Umbilical cord (tissue), 1 donor: ENCODE measurements at regions not wholly inside any gene's neighbourhood (a gene's known extent, or its start where the extent isn't known, plus 50 kb on each side); places are given as distances from the start of the nearest gene placed in this dataset.
A peak's percentile ranks its signal among the peaks of the same experiment; 100 is the strongest.

Source experiments
- DNase-seq: peaks from one replicate; pipeline ENCODE4 v3.0.0-alpha.2; 2015; ENCODE audit warnings: low spot score

GRCh38 chr11:43575913-43576310 lies 104.6 kb upstream of the HSD17B12 start:
- DNase-seq, result no peak

DNA sequence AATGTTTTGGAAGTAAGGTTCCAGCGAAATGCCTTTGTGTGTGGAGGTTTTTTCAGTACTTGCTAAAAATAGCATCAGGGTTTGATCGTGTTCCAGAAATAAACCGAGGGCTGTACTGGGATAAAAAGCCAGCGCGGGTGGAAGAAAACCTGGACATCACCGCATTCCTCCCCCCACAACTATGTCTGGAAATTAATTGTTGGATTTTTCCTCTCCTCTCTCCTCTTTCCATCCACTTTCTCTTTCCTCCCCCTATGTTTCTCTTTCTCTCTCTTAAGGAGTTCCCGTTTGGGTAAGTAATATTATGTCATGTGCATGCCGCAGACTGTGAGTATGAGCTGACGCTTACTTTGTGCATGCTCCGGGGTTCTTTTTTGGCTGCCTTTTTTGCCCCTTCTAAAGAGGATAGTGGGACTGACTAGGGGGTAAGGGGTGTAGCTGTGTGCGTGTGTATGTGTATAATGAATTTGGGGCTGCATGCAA lies 104.2 kb upstream of the HSD17B12 start:
- DNase-seq, result peak; percentile 43

- DNase-seq, result peak; percentile 30
Measured at GRCh38 chr11:43576803-43577521, 103.6 kb upstream of the HSD17B12 start.

GRCh38 chr11:43577566-43578264 lies 102.8 kb upstream of the HSD17B12 start:
- no peak for DNase-seq

GRCh38 chr11:43578346-43579170 lies 102.0 kb upstream of the HSD17B12 start:
- DNase-seq, result no peak

GRCh38 chr11:43579171-43579918 lies 101.2 kb upstream of the HSD17B12 start:
- DNase-seq, result no peak

DNA sequence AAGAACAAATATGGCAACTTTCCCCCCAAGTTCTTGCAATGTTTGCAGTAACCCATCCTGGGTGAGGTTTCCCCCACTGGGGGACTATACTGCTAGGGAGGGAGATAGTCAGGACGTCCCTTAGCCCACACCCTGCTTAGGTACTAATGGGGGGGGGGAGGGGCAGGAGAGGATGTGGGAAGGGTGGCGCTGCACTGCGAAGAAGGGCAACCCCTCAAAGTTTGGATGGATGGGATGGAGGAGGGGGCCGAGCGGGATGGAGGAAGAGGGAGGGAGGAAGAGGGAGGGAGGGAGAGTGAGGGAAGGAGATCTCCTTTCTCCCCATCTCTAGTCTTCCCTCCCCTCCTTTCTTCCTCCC lies 100.6 kb upstream of the HSD17B12 start:
- DNase-seq, result no peak

- DNase-seq, result no peak
Measured at GRCh38 chr11:43580735-43581369, 99.7 kb upstream of the HSD17B12 start.

DNA sequence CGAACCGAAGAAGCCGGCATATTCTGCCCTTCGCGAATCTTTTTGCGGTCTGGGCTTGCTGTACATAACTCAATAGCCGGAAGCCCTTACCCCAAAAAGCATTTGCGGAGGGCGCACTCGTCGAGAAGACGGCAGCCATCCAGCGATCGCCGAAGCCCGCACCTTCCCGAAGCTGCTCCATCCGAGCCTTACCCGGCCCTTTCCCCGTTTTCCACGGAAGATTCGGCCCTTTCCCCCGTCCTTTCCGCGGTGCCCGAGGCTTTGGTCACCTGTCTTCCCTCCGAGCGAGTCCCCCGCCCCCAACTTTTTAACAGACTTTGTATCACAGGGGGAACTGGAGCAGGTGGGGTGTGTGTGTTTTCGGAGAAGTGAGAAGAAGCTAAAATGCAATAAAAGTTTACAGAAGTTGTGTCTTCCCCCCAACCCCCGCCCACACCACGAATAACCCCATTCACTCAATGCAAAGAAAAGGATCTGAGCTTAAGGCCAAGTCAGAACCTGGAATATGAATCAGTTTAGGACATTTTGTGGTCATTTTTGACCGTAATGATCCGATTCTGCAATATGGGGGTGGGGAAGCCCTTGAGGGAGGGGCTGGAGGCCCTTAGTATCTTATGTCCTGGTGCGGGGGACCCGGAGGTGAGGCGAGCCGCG lies 99.0 kb upstream of the HSD17B12 start:
- no peak for DNase-seq

GRCh38 chr11:43582024-43582862 lies 98.3 kb upstream of the HSD17B12 start:
- DNase-seq, result no peak

- no peak for DNase-seq
Measured at GRCh38 chr11:43582863-43583462, 97.6 kb upstream of the HSD17B12 start.

DNA sequence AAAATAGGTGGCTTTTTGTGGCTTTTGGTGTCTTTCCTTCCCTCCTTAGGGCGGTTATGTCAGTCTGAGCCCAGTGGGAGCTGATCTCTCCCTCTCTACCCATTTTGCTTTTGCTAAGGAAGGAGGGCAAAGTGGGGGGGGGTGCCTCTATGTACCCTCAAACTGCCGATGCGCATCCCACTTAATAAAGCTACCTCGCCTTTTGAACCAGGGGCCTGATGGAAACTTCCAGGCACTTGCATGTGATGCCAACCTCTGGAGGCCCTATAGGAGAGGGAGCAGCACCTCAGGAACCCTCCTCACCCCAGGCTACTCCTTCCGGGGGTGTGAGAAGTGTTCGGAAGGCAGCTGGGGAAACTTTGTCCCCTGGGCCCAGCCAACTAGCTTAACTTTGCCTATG lies 97.0 kb upstream of the HSD17B12 start:
- no peak for DNase-seq

DNA sequence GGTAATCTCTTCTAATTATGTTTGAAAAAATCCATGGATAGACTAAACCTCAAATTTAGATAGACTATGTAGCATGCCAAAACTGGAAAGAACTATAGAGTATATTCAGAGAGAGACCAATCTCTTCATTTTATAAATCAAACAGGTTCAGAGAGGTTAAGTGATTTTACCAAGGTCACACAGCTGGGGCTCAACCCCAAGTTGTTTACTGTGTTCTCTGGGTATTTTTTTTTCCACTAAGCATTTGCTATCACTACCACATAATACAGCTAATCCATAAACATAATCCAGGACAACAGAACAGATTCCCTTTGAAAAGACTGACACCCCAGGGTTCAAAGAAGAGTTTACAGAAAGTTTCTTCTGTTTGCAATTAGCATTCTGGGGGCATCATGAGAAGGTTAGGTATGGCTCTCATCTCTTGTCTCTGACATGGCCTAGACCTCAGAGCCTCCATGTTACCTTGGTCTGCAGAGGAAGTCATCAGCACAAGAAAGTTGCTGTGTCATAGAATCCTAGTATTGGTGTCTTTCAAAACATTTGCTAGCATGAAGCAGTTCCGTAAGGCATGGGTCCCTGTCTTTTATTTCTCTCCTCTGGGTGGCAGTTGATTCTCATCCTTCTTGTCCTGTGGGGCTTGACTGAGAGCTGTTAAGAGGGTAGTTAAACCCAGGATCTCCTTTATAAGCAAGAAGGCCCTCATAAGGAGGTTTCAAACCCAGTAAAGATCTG lies 94.5 kb upstream of the HSD17B12 start:
- DNase-seq, result no peak

DNA sequence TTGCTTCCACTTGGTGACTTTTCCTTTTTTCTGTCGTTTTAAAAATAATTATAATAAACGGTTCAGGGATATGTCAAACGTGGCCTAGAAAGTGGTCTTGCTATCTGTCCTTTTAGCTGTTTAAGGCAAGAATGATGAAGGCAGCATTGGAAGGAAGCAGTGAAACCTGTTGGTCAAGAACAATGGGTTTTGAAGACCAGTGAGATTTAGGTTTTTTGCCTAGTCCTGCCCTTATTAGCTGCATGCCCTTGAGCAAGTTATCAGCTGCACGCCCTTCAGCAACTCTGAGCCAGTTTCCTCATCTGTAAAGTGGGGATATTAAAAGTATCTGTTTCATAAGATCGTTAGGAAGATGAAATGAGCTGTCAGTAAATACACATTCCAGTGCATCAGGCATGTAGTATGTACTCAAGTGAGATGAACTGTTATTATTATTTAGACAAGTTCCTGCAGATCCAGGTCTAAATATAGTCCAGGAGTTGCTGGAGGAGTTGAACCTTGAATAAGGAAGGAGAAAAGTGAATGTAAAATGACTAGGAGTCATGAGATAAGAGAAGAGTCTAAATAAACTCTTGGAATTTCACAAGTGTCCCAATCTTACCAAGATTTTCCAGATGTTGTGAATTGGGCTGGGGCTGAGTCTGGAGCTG lies 90.8 kb upstream of the HSD17B12 start:
- no peak for DNase-seq

GRCh38 chr11:43601511-43601910 lies 79.0 kb upstream of the HSD17B12 start:
- DNase-seq, result no peak

GRCh38 chr11:43602670-43603069 lies 77.9 kb upstream of the HSD17B12 start:
- no peak for DNase-seq

DNA sequence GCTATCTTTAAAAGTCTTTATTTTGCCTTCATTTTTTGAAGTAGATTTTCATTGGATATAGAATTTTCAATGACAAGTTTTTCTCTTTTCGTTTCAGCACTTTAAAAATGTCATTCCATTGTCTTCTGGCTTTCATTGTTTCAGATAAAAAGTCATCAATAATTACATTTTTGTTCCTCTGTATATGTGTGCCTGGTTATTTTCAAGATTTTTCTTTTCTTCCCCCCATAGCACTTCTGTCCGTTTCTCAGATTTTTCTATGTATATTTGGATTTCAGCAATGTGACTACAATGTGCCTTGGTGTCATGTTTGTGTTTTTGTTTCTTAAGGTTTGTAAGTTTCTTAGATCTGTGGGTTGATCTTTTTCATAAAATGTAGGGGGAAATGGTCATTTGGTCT lies 66.3 kb upstream of the HSD17B12 start:
- no peak for DNase-seq

DNA sequence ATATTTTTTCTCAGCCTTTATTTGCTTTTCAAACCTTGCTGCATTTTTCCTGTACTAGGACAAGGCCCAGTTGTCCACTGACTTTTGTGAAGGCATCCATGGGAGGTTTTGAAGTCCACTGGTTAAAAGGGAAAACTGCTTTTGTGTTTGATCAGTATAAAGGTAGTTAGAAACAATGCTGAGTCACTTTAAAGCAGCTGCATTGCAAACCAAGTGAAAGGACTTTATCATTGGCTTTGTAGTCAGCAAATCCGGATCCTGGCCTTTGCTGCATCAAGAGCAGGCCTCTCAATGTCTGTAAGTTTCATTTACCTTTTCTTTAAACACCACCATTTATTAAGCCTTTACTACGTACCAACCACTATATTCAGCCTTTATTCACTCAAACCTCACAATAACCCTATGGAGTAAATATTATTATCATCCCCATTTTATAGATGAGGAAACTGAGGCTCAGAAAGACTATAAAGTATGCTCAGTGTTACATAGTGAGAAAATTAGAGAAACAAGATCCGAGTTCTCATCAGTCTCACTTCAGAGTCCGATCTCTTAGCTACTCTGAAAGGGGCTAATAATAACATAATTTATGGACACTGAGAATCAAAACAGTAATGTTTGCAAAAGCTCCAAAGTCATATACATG lies 60.6 kb upstream of the HSD17B12 start:
- DNase-seq, result no peak
